ENCODE measurements at regions not wholly inside any gene's neighbourhood (a gene's known extent, or its start where the extent isn't known, plus 50 kb on each side); places are given as distances from the start of the nearest gene placed in this dataset.
A peak's percentile ranks its signal among the peaks of the same experiment; 100 is the strongest.

GRCh38 chr7:28358423-28358868 is 53.9 kb upstream of the CREB5 start:
- H3K27ac ChIP-seq: no peak overlapping the region
- H3K36me3 ChIP-seq: no peaks in the 10 kb centered on the region
- no peak overlapping the region for H2AFZ ChIP-seq (replicated peaks)
- H3K4me1 Mint-ChIP-seq: peaks cover 19% of the 10 kb centered on the region
- peaks cover 10% of the 10 kb centered on the region for H3F3A ChIP-seq (ENCODE audit: low read depth)
- H3K27me3 ChIP-seq: no peaks in the 10 kb centered on the region
- no peak overlapping the region for H3K4me2 ChIP-seq
- TF ChIP-seq EZH2 (IDR thresholded peaks at IDR 0.05) (no peak), CTCF (IDR thresholded peaks at IDR 0.05) (no peak), EZH2phosphoT487 (IDR thresholded peaks at IDR 0.05) (no peak)
- H3K79me2 ChIP-seq (ENCODE audit: low read depth): no peaks in the 10 kb centered on the region
- no peak overlapping the region for H3K27ac Mint-ChIP-seq
- H3K9me3 Mint-ChIP-seq: peaks cover 12% of the 10 kb centered on the region
- no peak for DNase-seq (ENCODE audit: low spot score)
- no peak overlapping the region for H3K4me3 Mint-ChIP-seq
- H3K4me3 ChIP-seq: no peak overlapping the region
- H3K27me3 Mint-ChIP-seq (ENCODE audit: insufficient read depth, low read depth): peaks cover 10% of the 10 kb centered on the region
- no peak overlapping the region for H3K9ac ChIP-seq
- H3K4me1 ChIP-seq: peaks cover 14% of the 10 kb centered on the region
- no peaks in the 10 kb centered on the region for H3K36me3 Mint-ChIP-seq
- no peaks in the 10 kb centered on the region for H4K20me1 ChIP-seq (ENCODE audit: low read depth)
- H3K9me3 ChIP-seq (ENCODE audit: low read depth): no peaks in the 10 kb centered on the region

- H2AFZ ChIP-seq (replicated peaks): no peak overlapping the region
- no peaks in the 10 kb centered on the region for H3K79me2 ChIP-seq (ENCODE audit: low read depth)
- peaks cover 10% of the 10 kb centered on the region for H3F3A ChIP-seq (ENCODE audit: low read depth)
- H3K27me3 Mint-ChIP-seq (ENCODE audit: insufficient read depth, low read depth): peaks cover 7% of the 10 kb centered on the region
- no peaks in the 10 kb centered on the region for H3K27me3 ChIP-seq
- H3K27ac ChIP-seq: no peak overlapping the region
- H3K4me1 ChIP-seq: peaks cover 14% of the 10 kb centered on the region
- H3K27ac Mint-ChIP-seq: no peak overlapping the region
- H3K9me3 ChIP-seq (ENCODE audit: low read depth): no peaks in the 10 kb centered on the region
- H3K36me3 Mint-ChIP-seq: peaks cover 2% of the 10 kb centered on the region
- no peak overlapping the region for H3K4me3 ChIP-seq
- no peak overlapping the region for H3K9ac ChIP-seq
- no peaks in the 10 kb centered on the region for H4K20me1 ChIP-seq (ENCODE audit: low read depth)
- no peak overlapping the region for H3K4me2 ChIP-seq
- no peak for TF ChIP-seq EZH2 (IDR thresholded peaks at IDR 0.05)
- TF ChIP-seq EZH2phosphoT487 (IDR thresholded peaks at IDR 0.05): no peak
- TF ChIP-seq CTCF (IDR thresholded peaks at IDR 0.05): peak; percentile 41
- H3K4me3 Mint-ChIP-seq: no peak overlapping the region
- H3K36me3 ChIP-seq: no peaks in the 10 kb centered on the region
- H3K4me1 Mint-ChIP-seq: peaks cover 16% of the 10 kb centered on the region
- H3K9me3 Mint-ChIP-seq: peaks cover 17% of the 10 kb centered on the region
- DNase-seq (ENCODE audit: low spot score): peak; percentile 26
Measured at GRCh38 chr7:28360739-28361138, 51.6 kb upstream of the CREB5 start.

GRCh38 chr7:28361551-28361950 is 50.8 kb upstream of the CREB5 start:
- Histone ChIP-seq H2AFZ (replicated peaks) (peak overlapping the region; percentile 38), H3K79me2 (ENCODE audit: low read depth) (no peaks in the 10 kb centered on the region), H3K27ac (peak overlapping the region; percentile 72), H3K9me3 (ENCODE audit: low read depth) (no peaks in the 10 kb centered on the region), H3K4me1 (peaks cover 14% of the 10 kb centered on the region), H3F3A (ENCODE audit: low read depth) (peaks cover 10% of the 10 kb centered on the region), H3K4me3 (no peak overlapping the region), H3K36me3 (no peaks in the 10 kb centered on the region), H3K4me2 (peak overlapping the region; percentile 57), H3K27me3 (no peaks in the 10 kb centered on the region), H3K9ac (no peak overlapping the region), H4K20me1 (ENCODE audit: low read depth) (no peaks in the 10 kb centered on the region)
- Mint-ChIP-seq H3K4me1 (peaks cover 16% of the 10 kb centered on the region), H3K36me3 (peaks cover 2% of the 10 kb centered on the region), H3K27me3 (ENCODE audit: insufficient read depth, low read depth) (peaks cover 7% of the 10 kb centered on the region), H3K4me3 (no peak overlapping the region), H3K27ac (no peak overlapping the region), H3K9me3 (peaks cover 17% of the 10 kb centered on the region)
- DNase-seq (ENCODE audit: low spot score): peak; percentile 44
- TF ChIP-seq EZH2phosphoT487 (IDR thresholded peaks at IDR 0.05): no peak
- TF ChIP-seq CTCF (IDR thresholded peaks at IDR 0.05): no peak
- no peak for TF ChIP-seq EZH2 (IDR thresholded peaks at IDR 0.05)

Measured in neural progenitor cell (in vitro differentiated cells).